Stimulated activated memory B cell treated with anti-CD40 and anti-IgM and Interleukin-4, amounts not matched to agents 10 μg/mL and 1 μg/mL and 100 μg/mL, for 72 hours (primary cell): ENCODE measurements at regions not wholly inside any gene's neighbourhood (a gene's known extent, or its start where the extent isn't known, plus 50 kb on each side); places are given as distances from the start of the nearest gene placed in this dataset.

Experiments used
- ATAC-seq: fragments of 150-1000 bp; cut with Tn5 transposase; 2 replicates; pipeline ENCODE4 v1.10.0; 2021
- H3K27ac Mint-ChIP-seq: one replicate; pipeline ENCODE4 v1.8.0; 2022; ENCODE audit warnings: mild to moderate bottlenecking, mixed read lengths
- H3K27me3 Mint-ChIP-seq: one replicate; pipeline ENCODE4 v1.8.0; 2022; ENCODE audit warnings: mixed read lengths
- H3K36me3 Mint-ChIP-seq: one replicate; pipeline ENCODE4 v1.8.0; 2022; ENCODE audit warnings: mixed read lengths
- H3K4me1 Mint-ChIP-seq: one replicate; pipeline ENCODE4 v1.8.0; 2022; ENCODE audit warnings: mixed read lengths
- H3K4me3 Mint-ChIP-seq: one replicate; pipeline ENCODE4 v1.8.0; 2022; ENCODE audit warnings: mild to moderate bottlenecking, moderate library complexity, mixed read lengths
- H3K9me3 Mint-ChIP-seq: one replicate; pipeline ENCODE4 v1.8.0; 2022; ENCODE audit warnings: mixed read lengths

DNA sequence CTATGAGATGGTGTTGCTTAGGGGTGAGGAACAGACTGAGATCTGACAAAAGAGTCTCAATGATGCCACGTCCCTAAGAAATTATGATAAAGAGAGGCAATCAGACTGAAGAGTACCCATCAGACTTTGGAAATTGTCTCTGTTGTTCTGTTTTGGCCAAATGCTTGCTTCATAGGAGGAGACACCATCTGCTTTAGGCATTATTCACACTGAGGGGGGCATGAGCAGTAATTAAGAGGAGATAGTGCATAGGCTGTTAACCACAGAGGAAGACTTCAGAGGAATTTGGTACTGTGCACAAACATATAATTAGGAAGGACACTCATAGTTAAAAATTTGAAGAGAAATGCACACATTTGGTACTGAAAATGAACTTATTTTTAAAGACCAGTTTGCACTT lies 190.7 kb downstream of the FAM170A start:
- no peak overlapping the region for H3K27ac Mint-ChIP-seq
- no peaks in the 10 kb centered on the region for H3K27me3 Mint-ChIP-seq
- ATAC-seq = no peak
- H3K36me3 Mint-ChIP-seq = no peaks in the 10 kb centered on the region
- no peaks in the 10 kb centered on the region for H3K4me1 Mint-ChIP-seq
- H3K4me3 Mint-ChIP-seq = no peak overlapping the region
- no peaks in the 10 kb centered on the region for H3K9me3 Mint-ChIP-seq

DNA sequence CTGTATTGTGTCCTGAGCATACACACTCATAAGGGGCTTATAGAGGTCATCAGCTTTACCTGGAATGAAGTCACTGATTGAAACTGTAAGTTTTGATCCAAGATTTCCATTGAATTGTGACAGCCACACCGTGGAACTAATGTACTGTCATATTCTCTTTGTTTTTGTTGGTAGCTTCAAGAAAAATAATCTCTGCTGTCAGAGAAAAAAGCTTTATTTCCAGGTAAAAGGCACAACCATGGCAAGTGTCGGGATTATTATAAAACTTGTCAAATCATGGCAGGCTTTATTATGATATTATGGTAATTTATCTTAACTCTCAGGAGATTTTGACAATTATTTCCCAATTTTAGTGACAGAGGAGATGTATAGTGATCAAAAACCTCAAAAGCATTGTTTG lies 191.2 kb downstream of the FAM170A start:
- no peak for ATAC-seq
- Mint-ChIP-seq H3K27me3 (no peaks in the 10 kb centered on the region), H3K27ac (no peak overlapping the region), H3K9me3 (no peaks in the 10 kb centered on the region), H3K4me3 (no peak overlapping the region), H3K36me3 (no peaks in the 10 kb centered on the region), H3K4me1 (no peaks in the 10 kb centered on the region)

DNA sequence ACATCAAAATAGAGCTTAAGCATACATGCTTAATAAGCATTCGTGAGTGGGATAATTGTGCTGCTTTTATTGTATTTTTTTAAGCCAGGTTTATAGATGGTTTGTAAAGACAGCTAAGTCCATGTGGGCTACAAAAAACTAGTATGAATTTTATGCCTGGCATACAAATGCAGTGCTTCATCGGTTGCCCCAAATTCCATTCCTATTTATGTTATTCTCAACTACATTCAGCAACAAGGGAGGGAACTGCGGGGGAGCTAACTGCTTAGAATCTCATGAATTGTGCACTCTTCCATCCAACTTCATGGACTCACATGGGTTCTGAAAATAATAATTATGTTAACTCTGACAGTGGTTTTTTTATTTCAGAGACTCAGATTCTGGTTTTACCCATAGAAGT lies 199.2 kb downstream of the FAM170A start:
- Mint-ChIP-seq H3K27me3 (peaks cover 8% of the 10 kb centered on the region), H3K27ac (no peak overlapping the region), H3K4me3 (no peak overlapping the region), H3K36me3 (no peaks in the 10 kb centered on the region), H3K9me3 (no peaks in the 10 kb centered on the region), H3K4me1 (no peaks in the 10 kb centered on the region)
- no peak for ATAC-seq

DNA sequence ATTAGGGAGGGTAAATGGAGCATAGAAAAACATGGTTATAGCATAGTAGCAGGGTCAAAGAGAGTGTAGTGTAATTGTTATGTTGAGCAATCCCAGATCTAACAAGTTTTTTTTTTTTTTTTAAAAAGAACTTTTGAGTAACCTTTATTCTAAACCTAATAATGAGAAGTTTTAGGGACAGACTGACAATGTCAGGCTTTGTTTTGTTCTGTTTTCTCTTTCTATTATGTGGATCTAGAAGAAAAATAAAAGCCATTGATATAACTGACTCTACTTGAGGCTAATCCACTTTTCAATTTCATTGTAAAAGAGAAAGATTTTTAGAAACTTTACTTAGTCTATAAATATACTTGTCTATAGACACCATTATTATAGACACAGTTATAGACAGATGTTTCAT lies 200.0 kb downstream of the FAM170A start:
- ATAC-seq = no peak

DNA sequence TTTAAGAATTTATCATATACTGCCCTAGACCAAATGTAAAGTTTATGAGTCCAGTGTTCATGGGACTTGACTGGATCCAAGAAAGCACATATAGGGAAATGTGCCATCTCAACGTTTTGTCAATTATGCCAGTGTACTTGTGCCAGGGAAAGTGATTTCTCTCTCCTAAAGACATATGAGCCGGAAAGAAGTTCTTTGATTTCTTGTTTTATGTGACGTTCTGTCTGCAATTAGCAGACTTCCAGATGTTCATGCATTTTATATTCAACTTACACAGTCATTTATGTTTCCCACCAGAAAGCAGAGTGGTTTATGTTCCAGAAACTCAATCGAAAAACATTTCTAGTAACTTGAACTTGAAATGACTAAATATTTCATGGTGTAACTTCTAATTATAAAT lies 203.8 kb downstream of the FAM170A start:
- Mint-ChIP-seq H3K27ac (no peak overlapping the region), H3K36me3 (no peaks in the 10 kb centered on the region), H3K9me3 (peaks cover 8% of the 10 kb centered on the region), H3K4me3 (no peak overlapping the region), H3K4me1 (no peaks in the 10 kb centered on the region), H3K27me3 (no peaks in the 10 kb centered on the region)
- ATAC-seq = no peak

More for the DNA sequence above, 200.0 kb downstream of the FAM170A start:
- no peak overlapping the region for H3K27ac Mint-ChIP-seq
- no peaks in the 10 kb centered on the region for H3K4me1 Mint-ChIP-seq
- H3K36me3 Mint-ChIP-seq = no peaks in the 10 kb centered on the region
- peaks cover 8% of the 10 kb centered on the region for H3K27me3 Mint-ChIP-seq
- no peak overlapping the region for H3K4me3 Mint-ChIP-seq
- no peaks in the 10 kb centered on the region for H3K9me3 Mint-ChIP-seq

DNA sequence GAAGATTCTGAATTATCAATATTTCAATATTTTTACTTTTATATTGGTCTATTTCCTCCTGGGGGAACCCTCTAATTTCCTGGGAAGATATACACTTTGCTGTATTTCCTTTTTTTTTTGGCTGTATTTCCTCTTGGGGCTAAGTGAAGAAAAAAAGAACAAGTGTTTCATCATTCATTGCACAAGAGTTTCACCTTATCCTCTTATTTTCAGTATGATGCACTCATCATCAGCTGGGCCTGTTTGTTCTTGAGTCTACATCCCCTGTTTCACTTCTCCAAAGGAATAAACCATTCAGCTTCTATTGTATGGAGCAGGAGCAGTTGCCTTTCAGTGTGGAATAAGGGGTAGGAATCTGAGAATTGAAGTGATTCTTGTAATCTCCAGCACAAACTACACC lies 210.8 kb downstream of the FAM170A start:
- no peak overlapping the region for H3K27ac Mint-ChIP-seq
- no peaks in the 10 kb centered on the region for H3K27me3 Mint-ChIP-seq
- ATAC-seq = no peak
- H3K4me3 Mint-ChIP-seq = no peak overlapping the region
- peaks cover 12% of the 10 kb centered on the region for H3K9me3 Mint-ChIP-seq
- no peaks in the 10 kb centered on the region for H3K4me1 Mint-ChIP-seq
- H3K36me3 Mint-ChIP-seq = no peaks in the 10 kb centered on the region

DNA sequence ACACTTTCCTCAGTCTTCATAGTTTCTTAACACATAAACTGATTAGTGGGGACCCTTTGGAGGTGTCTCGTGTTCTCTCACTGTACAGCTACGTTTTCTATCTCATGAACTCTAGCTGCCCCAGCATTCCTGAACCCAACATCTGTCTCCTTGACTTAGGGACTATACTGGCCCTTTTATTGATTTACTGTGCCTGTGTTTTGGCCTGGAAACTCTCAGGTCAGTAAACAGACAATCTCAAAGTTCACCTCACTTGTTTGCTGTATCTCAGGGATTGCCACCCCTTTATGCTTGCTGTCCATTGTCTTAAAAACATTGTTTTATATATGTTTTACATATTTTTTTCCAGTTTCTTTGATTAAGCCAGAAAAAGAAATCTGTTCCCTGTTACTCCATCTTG lies 222.8 kb downstream of the FAM170A start:
- Mint-ChIP-seq H3K9me3 (no peaks in the 10 kb centered on the region), H3K4me1 (no peaks in the 10 kb centered on the region)

DNA sequence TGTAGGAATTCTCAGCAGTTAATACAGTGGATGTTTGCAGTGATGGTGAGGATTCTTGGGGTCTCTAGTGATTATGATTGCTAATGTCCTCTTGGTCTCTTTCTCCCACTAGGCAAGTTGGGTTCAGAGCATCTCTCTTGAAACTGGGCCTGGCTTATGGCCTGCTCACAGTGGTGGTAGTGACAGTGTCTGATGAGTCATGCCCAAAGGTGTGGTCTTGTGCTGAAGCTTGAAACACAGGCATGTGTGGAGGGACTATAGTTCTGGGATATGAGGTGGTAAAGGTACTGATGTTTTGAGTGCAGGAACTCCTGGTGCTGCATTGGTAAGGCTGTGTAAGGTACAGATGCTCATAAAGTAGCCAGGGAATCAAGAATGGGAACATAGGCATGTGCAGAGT lies 231.1 kb downstream of the FAM170A start:
- H3K9me3 Mint-ChIP-seq = peaks cover 9% of the 10 kb centered on the region
- ATAC-seq = peak; percentile 37
- H3K4me3 Mint-ChIP-seq = no peak overlapping the region
- no peak overlapping the region for H3K27ac Mint-ChIP-seq
- no peaks in the 10 kb centered on the region for H3K36me3 Mint-ChIP-seq
- no peaks in the 10 kb centered on the region for H3K27me3 Mint-ChIP-seq
- H3K4me1 Mint-ChIP-seq = no peaks in the 10 kb centered on the region

More for the DNA sequence above, 222.8 kb downstream of the FAM170A start:
- ATAC-seq = no peak
- Mint-ChIP-seq H3K4me3 (no peak overlapping the region), H3K27ac (no peak overlapping the region), H3K27me3 (no peaks in the 10 kb centered on the region), H3K36me3 (no peaks in the 10 kb centered on the region)

DNA sequence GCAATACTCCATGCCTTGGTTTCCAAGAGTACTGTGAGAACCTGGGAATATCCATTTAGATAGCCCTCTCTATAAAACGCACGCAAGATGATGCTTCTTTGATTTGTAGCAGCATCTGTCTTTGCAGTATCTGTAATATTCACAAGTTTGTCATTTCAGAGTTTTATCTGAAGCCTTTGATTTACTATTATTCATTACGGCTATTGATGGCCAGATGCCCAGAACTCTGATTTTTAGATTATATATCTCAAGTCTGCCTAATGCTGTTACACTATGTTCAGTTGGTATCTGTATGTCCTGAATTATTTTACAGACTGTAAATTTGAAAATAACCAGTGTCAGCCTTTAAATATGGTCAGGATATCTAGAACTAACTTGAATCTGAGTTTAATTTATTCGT lies 233.3 kb downstream of the FAM170A start:
- Mint-ChIP-seq H3K27ac (no peak overlapping the region), H3K4me1 (no peaks in the 10 kb centered on the region), H3K4me3 (no peak overlapping the region), H3K27me3 (no peaks in the 10 kb centered on the region), H3K36me3 (no peaks in the 10 kb centered on the region), H3K9me3 (peaks cover 9% of the 10 kb centered on the region)
- ATAC-seq = no peak

DNA sequence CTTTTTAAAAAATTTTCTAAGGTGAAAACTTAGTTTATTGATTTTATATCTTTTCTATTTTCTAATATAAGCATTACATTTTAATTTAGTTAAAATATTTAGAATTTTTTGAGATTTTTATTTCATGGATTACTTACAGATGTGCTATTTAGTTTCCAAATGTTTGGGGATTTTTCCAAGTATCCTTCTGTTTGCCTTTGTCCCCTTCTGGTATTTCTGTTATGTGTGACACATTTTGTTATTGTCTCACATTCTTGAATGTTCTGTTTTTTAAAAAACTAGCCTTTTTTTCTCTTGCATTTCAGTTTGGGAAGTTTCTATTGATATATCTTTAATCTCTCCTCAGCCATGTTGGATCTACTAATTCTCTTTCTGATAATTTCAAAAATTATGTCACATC lies 234.9 kb downstream of the FAM170A start:
- H3K9me3 Mint-ChIP-seq = peaks cover 9% of the 10 kb centered on the region
- H3K36me3 Mint-ChIP-seq = no peaks in the 10 kb centered on the region
- no peak overlapping the region for H3K27ac Mint-ChIP-seq
- no peak for ATAC-seq
- no peaks in the 10 kb centered on the region for H3K4me1 Mint-ChIP-seq
- H3K27me3 Mint-ChIP-seq = no peaks in the 10 kb centered on the region
- H3K4me3 Mint-ChIP-seq = no peak overlapping the region

DNA sequence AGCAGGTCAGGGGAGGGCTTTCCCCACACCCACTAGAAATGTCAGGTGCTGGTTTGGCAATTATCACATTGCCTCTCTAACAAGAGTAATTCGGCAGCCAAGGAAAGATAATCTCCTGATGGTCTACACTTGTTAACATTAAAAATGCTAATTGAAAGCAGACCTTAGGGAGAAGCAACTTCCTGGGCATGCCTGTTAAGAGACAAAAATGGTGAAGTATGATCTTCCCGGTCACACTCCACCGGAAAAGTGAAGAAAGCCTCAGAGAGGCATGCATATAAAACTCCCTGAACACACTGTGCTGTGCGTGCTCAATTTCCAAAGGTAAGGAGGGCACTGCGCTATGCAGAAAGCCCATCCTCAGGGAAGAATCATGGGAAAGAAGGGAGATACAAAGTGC lies 244.3 kb downstream of the FAM170A start:
- Mint-ChIP-seq H3K27ac (no peak overlapping the region), H3K9me3 (no peaks in the 10 kb centered on the region), H3K27me3 (no peaks in the 10 kb centered on the region), H3K36me3 (no peaks in the 10 kb centered on the region), H3K4me1 (no peaks in the 10 kb centered on the region), H3K4me3 (no peak overlapping the region)
- ATAC-seq = no peak

DNA sequence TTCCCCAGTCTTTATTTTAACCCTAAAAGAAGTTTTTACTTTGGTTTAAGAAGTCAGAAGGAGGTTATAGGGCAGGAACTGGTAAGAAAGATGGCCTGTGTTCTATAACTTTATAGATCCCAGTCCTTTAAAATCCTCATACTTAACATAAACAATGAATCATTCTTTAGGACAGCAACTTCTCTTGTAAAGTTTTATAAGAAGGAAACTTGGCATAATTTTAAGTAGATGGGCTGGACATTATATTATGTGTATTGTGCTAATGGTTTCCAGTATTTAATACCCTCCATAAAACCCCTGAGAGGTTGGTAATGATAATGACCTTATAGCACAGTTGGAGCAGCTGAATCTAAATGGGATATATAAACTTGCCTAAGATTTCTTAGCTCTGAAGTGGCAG lies 247.2 kb downstream of the FAM170A start:
- no peaks in the 10 kb centered on the region for H3K36me3 Mint-ChIP-seq
- no peaks in the 10 kb centered on the region for H3K27me3 Mint-ChIP-seq
- no peaks in the 10 kb centered on the region for H3K9me3 Mint-ChIP-seq
- H3K4me1 Mint-ChIP-seq = no peaks in the 10 kb centered on the region
- no peak overlapping the region for H3K27ac Mint-ChIP-seq
- H3K4me3 Mint-ChIP-seq = no peak overlapping the region
- ATAC-seq = no peak

DNA sequence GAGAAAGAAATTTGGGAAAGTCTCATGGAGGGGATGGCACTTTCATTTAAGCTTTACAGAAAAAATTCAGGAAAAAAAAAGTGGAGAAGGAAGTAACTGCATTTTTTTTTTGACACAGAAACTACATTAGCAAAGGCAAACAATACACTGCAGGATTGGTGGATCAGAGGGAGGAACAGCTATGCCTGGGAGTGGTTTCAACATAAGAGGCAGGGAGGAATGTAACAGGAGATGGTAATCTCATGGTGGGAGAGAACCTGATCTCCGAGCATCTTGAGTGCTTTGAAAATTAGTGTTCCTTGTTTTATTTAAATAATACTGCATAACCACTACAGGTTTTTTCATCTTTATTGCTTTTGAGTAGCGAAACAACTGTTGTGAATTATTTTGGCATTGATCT lies 249.4 kb downstream of the FAM170A start:
- Mint-ChIP-seq H3K36me3 (no peaks in the 10 kb centered on the region), H3K4me3 (no peak overlapping the region), H3K9me3 (no peaks in the 10 kb centered on the region), H3K27me3 (no peaks in the 10 kb centered on the region), H3K4me1 (no peaks in the 10 kb centered on the region), H3K27ac (no peak overlapping the region)
- ATAC-seq = no peak

DNA sequence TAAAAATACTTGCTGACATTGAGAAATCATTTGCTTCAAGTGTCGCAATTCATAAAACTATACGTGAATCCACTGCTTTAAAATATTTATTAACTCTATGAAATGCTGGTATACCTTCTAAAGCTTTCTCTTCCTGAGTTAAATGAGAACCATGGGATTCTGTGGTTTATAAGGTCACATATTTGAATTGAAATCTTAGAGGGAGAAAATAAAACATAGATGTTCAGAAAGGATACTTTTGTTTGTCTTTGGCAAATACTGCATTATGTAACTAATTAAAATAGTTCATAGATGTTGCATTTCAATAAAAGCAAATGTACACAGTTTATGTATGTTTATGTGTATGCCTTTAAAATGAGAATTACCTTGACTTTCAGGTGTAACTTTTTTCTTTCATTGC lies 250.1 kb downstream of the FAM170A start:
- ATAC-seq = no peak
- Mint-ChIP-seq H3K4me3 (no peak overlapping the region), H3K27me3 (no peaks in the 10 kb centered on the region), H3K36me3 (no peaks in the 10 kb centered on the region), H3K4me1 (no peaks in the 10 kb centered on the region), H3K9me3 (no peaks in the 10 kb centered on the region), H3K27ac (no peak overlapping the region)

DNA sequence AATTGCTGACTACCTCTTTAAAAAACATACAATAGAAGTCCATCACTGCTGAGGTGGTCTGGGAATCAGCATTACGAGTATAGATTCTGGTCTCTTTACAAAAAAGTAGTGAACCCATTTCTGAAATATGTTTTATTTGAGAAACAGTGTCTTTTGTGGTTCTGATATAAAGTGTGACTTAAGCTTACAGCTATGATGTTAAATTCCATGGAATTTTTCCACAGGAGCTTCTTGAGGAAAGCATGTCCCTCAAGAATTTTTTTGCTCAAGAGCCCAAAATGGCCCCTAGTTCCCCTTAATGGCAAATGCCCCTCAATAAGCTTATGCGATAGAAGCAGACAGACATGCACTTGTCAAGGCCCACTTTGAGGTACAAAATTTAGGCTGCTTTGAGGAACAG lies 265.7 kb downstream of the FAM170A start:
- H3K4me3 Mint-ChIP-seq = no peak overlapping the region
- H3K4me1 Mint-ChIP-seq = no peaks in the 10 kb centered on the region
- no peaks in the 10 kb centered on the region for H3K36me3 Mint-ChIP-seq
- no peak for ATAC-seq
- H3K27me3 Mint-ChIP-seq = no peaks in the 10 kb centered on the region
- no peak overlapping the region for H3K27ac Mint-ChIP-seq
- no peaks in the 10 kb centered on the region for H3K9me3 Mint-ChIP-seq

DNA sequence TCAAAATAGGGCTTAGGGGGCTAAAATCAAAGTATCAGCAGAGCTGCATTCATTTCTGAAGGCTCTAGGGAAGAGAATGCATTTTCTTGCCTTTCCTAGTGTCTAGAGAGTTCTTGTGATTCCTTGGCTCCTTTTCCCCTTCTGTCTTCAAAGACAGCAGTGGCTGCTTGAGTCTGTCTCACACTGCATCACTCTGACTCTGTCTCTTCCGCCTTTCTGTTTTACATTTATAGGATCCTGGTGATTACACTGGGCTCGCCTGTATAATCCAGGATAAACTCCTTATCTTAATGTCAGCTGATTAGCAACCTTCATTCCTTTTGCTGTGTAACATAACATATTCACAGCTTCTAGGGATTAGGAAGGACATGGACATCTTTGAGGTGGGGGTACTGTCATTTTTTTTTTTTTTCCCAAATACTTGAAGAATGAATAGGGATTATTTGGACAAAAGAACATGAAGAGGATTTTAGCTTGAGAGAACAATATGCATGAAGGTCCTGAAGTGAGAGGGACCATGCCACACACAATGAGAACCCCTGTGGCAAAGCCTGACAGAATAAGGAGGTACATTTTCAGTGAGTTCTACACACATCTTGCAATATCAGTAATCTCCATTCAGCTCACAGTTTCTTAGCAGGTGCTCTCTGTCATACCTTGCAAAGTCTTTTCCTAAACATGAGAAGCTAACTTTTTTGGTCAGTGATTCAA lies 267.6 kb downstream of the FAM170A start:
- Mint-ChIP-seq H3K9me3 (no peaks in the 10 kb centered on the region), H3K27ac (no peak overlapping the region), H3K4me1 (no peaks in the 10 kb centered on the region), H3K4me3 (no peak overlapping the region), H3K36me3 (no peaks in the 10 kb centered on the region), H3K27me3 (no peaks in the 10 kb centered on the region)
- peak; percentile 42 for ATAC-seq
